Duodenal mucosa (tissue), 2 donors: ENCODE measurements at regions not wholly inside any gene's neighbourhood (a gene's known extent, or its start where the extent isn't known, plus 50 kb on each side); places are given as distances from the start of the nearest gene placed in this dataset.

Source experiments
- H3K27ac ChIP-seq: one replicate; pipeline ENCODE4 v1.7.0; 2013; ENCODE audit warnings: low read depth, low read length
- H3K27me3 ChIP-seq, 2 donors: one replicate each; pipeline ENCODE4 v1.7.0; 2013; ENCODE audit warnings: low read length in 2 of 2, control low read depth in 1 of 2; ENCODE audit not compliant: insufficient read depth in 2 of 2, control insufficient read depth in 1 of 2
- H3K36me3 ChIP-seq, 2 donors: one replicate each; pipeline ENCODE4 v1.7.0; 2013; ENCODE audit warnings: low read length in 2 of 2, control low read depth in 1 of 2; ENCODE audit not compliant: insufficient read depth in 2 of 2, control insufficient read depth in 1 of 2
- H3K4me1 ChIP-seq, 2 donors: one replicate each; pipeline ENCODE4 v1.7.0; 2013; ENCODE audit warnings: low read length in 2 of 2, control low read depth in 1 of 2; ENCODE audit not compliant: insufficient read depth in 2 of 2, control insufficient read depth in 1 of 2
- H3K4me3 ChIP-seq, 2 donors: one replicate each; pipeline ENCODE4 v1.7.0; 2013; ENCODE audit warnings: low read length in 2 of 2, low read depth in 1 of 2
- H3K9ac ChIP-seq, 2 donors: one replicate each; pipeline ENCODE4 v1.7.0; 2013; ENCODE audit warnings: low read length in 2 of 2, low read depth in 1 of 2
- H3K9me3 ChIP-seq, 2 donors: one replicate each; pipeline ENCODE4 v1.7.0; 2013; ENCODE audit warnings: low read length in 2 of 2, control low read depth in 1 of 2; ENCODE audit not compliant: control insufficient read depth in 1 of 2

- Histone ChIP-seq H3K9me3 (no peaks in the 10 kb centered on the region), H3K4me1 (no peaks in the 10 kb centered on the region), H3K4me3 (no peak overlapping the region), H3K27me3 (no peaks in the 10 kb centered on the region), H3K9ac (no peak overlapping the region), H3K36me3 (no peaks in the 10 kb centered on the region), H3K27ac (no peak overlapping the region)
Observed at GRCh38 chr14:46248001-46248630, 403.5 kb downstream of the RPL10L start.

- Histone ChIP-seq H3K4me1 (no peaks in the 10 kb centered on the region), H3K27ac (no peak overlapping the region), H3K36me3 (no peaks in the 10 kb centered on the region), H3K9ac (no peak overlapping the region), H3K4me3 (no peak overlapping the region), H3K27me3 (no peaks in the 10 kb centered on the region), H3K9me3 (no peaks in the 10 kb centered on the region)
Observed at GRCh38 chr14:46245276-46245675, 406.3 kb downstream of the RPL10L start.

DNA sequence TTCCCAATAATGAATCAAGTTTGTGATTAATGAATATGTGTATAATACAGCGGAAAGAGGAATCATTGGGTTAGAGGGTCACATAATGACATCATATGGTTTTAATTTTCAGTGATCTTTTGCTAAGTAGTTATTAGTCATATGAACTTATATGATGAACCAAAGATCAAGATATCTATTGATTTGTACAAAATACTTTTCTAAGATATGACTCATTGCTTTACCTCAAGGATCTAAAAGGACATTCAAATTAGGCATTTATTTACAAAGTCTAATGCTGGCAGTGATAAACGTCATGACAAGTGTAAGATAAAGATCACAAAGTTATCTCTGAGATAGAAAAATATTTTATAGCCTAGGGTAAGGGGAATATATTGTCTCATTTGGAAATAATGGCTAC lies 417.8 kb downstream of the RPL10L start:
- Histone ChIP-seq H3K4me1 (no peaks in the 10 kb centered on the region), H3K27ac (no peak overlapping the region), H3K9ac (no peak overlapping the region), H3K4me3 (no peak overlapping the region), H3K27me3 (no peaks in the 10 kb centered on the region), H3K36me3 (no peaks in the 10 kb centered on the region), H3K9me3 (peaks cover 0 to 3% of the 10 kb centered on the region in 2 donors)

DNA sequence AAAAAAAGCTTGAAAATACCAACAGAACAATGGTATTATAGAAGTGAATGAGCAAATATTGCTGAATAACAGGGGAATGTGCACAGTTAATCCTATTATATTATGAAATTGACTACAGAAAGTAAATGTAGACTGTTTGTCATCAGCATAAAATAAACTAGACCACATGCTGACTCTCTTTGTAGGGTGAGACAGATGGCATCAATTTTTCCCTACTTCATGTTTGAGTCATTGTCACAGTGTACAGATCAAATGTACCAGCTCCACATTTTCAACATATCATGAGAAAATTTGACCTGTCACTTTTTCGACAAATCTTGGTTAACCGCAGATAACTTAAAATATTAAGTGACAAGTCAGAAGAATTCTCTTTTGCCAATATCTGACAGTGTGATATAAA lies 421.0 kb downstream of the RPL10L start:
- peaks cover 0 to 3% of the 10 kb centered on the region in 2 donors for H3K9me3 ChIP-seq
- H3K4me1 ChIP-seq: no peaks in the 10 kb centered on the region
- H3K4me3 ChIP-seq: no peak overlapping the region
- H3K36me3 ChIP-seq: no peaks in the 10 kb centered on the region
- H3K9ac ChIP-seq: no peak overlapping the region
- no peaks in the 10 kb centered on the region for H3K27me3 ChIP-seq
- H3K27ac ChIP-seq: no peak overlapping the region

DNA sequence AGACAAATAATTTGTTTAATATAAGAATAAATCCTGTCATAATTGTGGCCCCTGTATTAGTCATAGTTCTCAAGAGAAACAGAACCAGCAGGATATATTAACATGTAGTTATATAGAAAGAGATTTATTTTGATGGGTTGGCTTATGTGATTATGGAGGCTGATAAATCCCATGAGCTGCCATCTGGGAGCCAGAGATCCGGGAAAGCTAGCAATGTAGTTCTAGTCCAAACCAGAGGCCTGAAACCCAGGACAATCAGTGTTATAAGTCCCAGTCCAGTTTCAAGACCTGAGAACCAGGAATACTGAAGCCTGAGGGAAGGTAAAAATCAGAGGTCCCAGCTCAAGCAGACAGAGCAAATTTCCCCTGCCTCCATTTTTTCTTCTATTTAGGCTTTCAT lies 435.8 kb downstream of the RPL10L start:
- Histone ChIP-seq H3K9me3 (peaks cover 2 to 5% of the 10 kb centered on the region in 2 donors), H3K4me1 (no peaks in the 10 kb centered on the region), H3K27ac (no peak overlapping the region), H3K36me3 (no peaks in the 10 kb centered on the region), H3K27me3 (no peaks in the 10 kb centered on the region), H3K4me3 (no peak overlapping the region), H3K9ac (no peak overlapping the region)

GRCh38 chr14:46198676-46199075 lies 452.9 kb downstream of the RPL10L start:
- Histone ChIP-seq H3K27me3 (no peaks in the 10 kb centered on the region), H3K9me3 (peaks cover 0 to 5% of the 10 kb centered on the region in 2 donors), H3K27ac (no peak overlapping the region), H3K36me3 (no peaks in the 10 kb centered on the region), H3K4me3 (no peak overlapping the region), H3K9ac (no peak overlapping the region), H3K4me1 (no peaks in the 10 kb centered on the region)

DNA sequence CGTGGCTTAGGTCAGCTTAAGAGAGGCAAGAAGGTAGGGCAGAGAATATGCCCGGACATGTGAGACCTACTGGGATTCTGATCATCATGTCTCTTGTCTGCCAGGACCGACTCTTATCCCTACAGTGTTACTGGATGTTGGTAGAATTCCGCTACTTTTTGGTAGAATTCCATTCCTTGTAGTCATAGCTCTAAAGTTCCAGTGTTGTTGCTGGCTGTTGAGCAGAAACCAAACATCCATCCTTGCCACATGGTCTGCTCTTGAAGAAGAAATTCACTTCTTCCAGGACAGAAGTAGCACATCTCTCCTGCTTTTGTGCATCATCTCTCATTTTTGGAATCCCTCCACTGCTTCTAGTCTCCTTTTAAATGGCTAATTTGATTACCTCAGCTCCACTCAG lies 453.7 kb downstream of the RPL10L start:
- Histone ChIP-seq H3K9ac (no peak overlapping the region), H3K27ac (no peak overlapping the region), H3K36me3 (no peaks in the 10 kb centered on the region), H3K9me3 (peaks cover 1 to 5% of the 10 kb centered on the region in 2 donors), H3K4me3 (no peak overlapping the region), H3K4me1 (no peaks in the 10 kb centered on the region), H3K27me3 (no peaks in the 10 kb centered on the region)
